ENCODE measurements at regions not wholly inside any gene's neighbourhood (a gene's known extent, or its start where the extent isn't known, plus 50 kb on each side); places are given as distances from the start of the nearest gene placed in this dataset.

DNA sequence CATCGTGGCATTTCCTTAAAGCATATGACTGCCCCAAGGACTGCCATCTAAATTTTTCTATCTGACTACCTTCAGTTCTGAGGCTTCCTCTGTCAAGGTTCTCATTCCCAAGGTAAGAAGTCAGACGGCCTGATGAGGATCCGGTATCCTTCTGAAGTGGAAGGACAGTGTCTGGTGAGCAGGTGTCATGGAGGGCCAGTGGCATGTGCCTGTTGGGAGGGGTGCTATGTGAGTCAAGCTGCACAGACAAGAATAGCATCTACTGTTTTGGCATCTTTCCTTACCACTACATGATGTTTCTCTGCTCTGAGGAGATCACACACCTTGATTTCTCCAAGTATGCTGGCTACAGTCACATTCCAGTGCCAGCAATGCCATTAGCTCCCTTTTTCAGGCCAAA lies 99.6 kb upstream of the RGS1 start:
- no peak overlapping the region for H3K4ac ChIP-seq (replicated peaks; ENCODE audit: insufficient read length, low read depth, low read length)
- WGBS, 2 experiments (ENCODE audit: extremely low coverage in 1 of 2, insufficient coverage in 1 of 2, insufficient read length in 1 of 2, insufficient replicate concordance in 2 of 2, low coverage in 1 of 2, low lambda C conversion rate in 2 of 2, missing lambda C conversion rate in 1 of 2), result 98% methylated on average over 3 of the region's 3 CpGs; no CpG with 5 or more reads in 1 of the 2 experiments
- no peaks in the 10 kb centered on the region for H3K79me1 ChIP-seq (ENCODE audit: low read depth, low read length)
- H3K9ac ChIP-seq (replicated peaks in 1 of 4; ENCODE audit: extremely low read depth in 1 of 4, low read depth in 3 of 4, low read length in 3 of 4), result no peak overlapping the region
- no peaks in the 10 kb centered on the region for H3K79me2 ChIP-seq (ENCODE audit: control insufficient read depth in 1 of 2, insufficient read depth in 2 of 2, low read length in 2 of 2)
- no peak overlapping the region for H3K18ac ChIP-seq (ENCODE audit: extremely low read depth, low read length)
- no peak overlapping the region for H2AFZ ChIP-seq (ENCODE audit: low read length)
- H3K27ac ChIP-seq (ENCODE audit: low read depth, low read length), result no peak overlapping the region
- H3K4me2 ChIP-seq (ENCODE audit: insufficient read depth in 1 of 2, low read depth in 2 of 2, low read length in 2 of 2), result no peak overlapping the region
- H2BK15ac ChIP-seq (ENCODE audit: low read length), result no peak overlapping the region
- H2BK120ac ChIP-seq (replicated peaks; ENCODE audit: low read depth, low read length), result no peak overlapping the region
- ChIA-PET POLR2A (ENCODE audit: partially characterized antibody) (no interaction called here), CTCF (ENCODE audit: partially characterized antibody) (interaction anchor here (0.7 to 6.1 kb wide), 8 partner anchors 31 to 331 kb away, joined by 3 to 83 read pairs (median 4); no protein-coding TSS in a partner anchor)
- no peak overlapping the region for H4K8ac ChIP-seq (ENCODE audit: extremely low read depth, insufficient read depth, low read length)
- no peak overlapping the region for H2BK20ac ChIP-seq (ENCODE audit: low read length)
- H3K27me3 ChIP-seq (replicated peaks in 1 of 4; ENCODE audit: control insufficient read depth in 3 of 4, extremely low read depth in 1 of 4, insufficient read depth in 3 of 4, low read length in 3 of 4), result no peaks in the 10 kb centered on the region
- H3K4me1 ChIP-seq (replicated peaks in 1 of 4; ENCODE audit: control insufficient read depth in 3 of 4, insufficient read depth in 4 of 4, low read length in 3 of 4), result no peaks in the 10 kb centered on the region
- TF ChIP-seq, protein P1, sequence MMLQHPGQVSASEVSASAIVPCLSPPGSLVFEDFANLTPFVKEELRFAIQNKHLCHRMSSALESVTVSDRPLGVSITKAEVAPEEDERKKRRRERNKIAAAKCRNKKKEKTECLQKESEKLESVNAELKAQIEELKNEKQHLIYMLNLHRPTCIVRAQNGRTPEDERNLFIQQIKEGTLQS (IDR thresholded peaks at IDR 0.05; ENCODE audit: insufficient read depth, low read depth, low read length), result no peak
- TF ChIP-seq CEBPB (IDR thresholded peaks at IDR 0.05; ENCODE audit: low read depth, low read length) (no peak), MAFK (IDR thresholded peaks at IDR 0.05; ENCODE audit: low read depth, low read length) (no peak), POLR2A (IDR thresholded peaks at IDR 0.05; ENCODE audit: control extremely low read depth in 1 of 2, low read depth in 2 of 2, low read length in 2 of 2) (no peak), YY1 (IDR thresholded peaks at IDR 0.05; ENCODE audit: low read depth, low read length) (no peak), RAD21 (IDR thresholded peaks at IDR 0.05 in 1 of 2, conservative IDR thresholded peaks at IDR 0.05 in 1 of 2; ENCODE audit: low read depth in 2 of 2, low read length in 2 of 2) (no peak), ASH2L (IDR thresholded peaks at IDR 0.05; ENCODE audit: low read length) (no peak), FOSL1 (IDR thresholded peaks at IDR 0.05; ENCODE audit: insufficient read depth, low read depth, low read length) (no peak), HDAC6 (IDR thresholded peaks at IDR 0.05; ENCODE audit: low read depth, low read length) (no peak), KDM4A (IDR thresholded peaks at IDR 0.05; ENCODE audit: low read depth, low read length, severe bottlenecking) (no peak), TEAD4 (IDR thresholded peaks at IDR 0.05; ENCODE audit: low read depth, low read length) (no peak), SIN3A (conservative IDR thresholded peaks at IDR 0.05 in 1 of 2, IDR thresholded peaks at IDR 0.05 in 1 of 2; ENCODE audit: low read depth in 1 of 2, low read length in 2 of 2) (no peak)
- TF ChIP-seq, protein P2, sequence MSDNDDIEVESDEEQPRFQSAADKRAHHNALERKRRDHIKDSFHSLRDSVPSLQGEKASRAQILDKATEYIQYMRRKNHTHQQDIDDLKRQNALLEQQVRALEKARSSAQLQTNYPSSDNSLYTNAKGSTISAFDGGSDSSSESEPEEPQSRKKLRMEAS (IDR thresholded peaks at IDR 0.05), result no peak
- no peaks in the 10 kb centered on the region for H4K20me1 ChIP-seq (replicated peaks in 1 of 2; ENCODE audit: control insufficient read depth in 1 of 2, insufficient read depth in 2 of 2, low read length in 2 of 2)
- no peaks in the 10 kb centered on the region for H3K23me2 ChIP-seq (ENCODE audit: low read depth, low read length)
- H2BK5ac ChIP-seq (ENCODE audit: low read depth, low read length), result no peak overlapping the region
- DNase-seq (ENCODE audit: low read depth in 1 of 2, low spot score in 2 of 2) (no peak), FAIRE-seq (no peak)
- no peak overlapping the region for H4K91ac ChIP-seq (replicated peaks; ENCODE audit: insufficient read length, low read length)
- no peaks in the 10 kb centered on the region for H3K9me3 ChIP-seq (ENCODE audit: insufficient read depth in 2 of 2, low read depth in 1 of 2, low read length in 1 of 2)
- no peak overlapping the region for H4K5ac ChIP-seq (ENCODE audit: insufficient read length, low read depth, low read length)
- no peak overlapping the region for H3K4me3 ChIP-seq (ENCODE audit: extremely low read depth in 1 of 4, insufficient read depth in 2 of 4, low read depth in 3 of 4, low read length in 4 of 4)
- H3K14ac ChIP-seq (ENCODE audit: insufficient read length), result no peak overlapping the region
- H3K56ac ChIP-seq (replicated peaks; ENCODE audit: insufficient read length, low read depth, low read length), result no peak overlapping the region
- no peak overlapping the region for H3K23ac ChIP-seq (ENCODE audit: insufficient read length)
- H2AK5ac ChIP-seq (ENCODE audit: low read depth, low read length), result no peak overlapping the region
- no peak overlapping the region for H2BK12ac ChIP-seq (ENCODE audit: low read depth, low read length)
- no peaks in the 10 kb centered on the region for H3K36me3 ChIP-seq (ENCODE audit: control insufficient read depth in 2 of 4, insufficient read depth in 4 of 4, low read length in 3 of 4)

All from H1 (cell line).